Liver (tissue), 8 donors: ENCODE measurements at regions not wholly inside any gene's neighbourhood (a gene's known extent, or its start where the extent isn't known, plus 50 kb on each side); places are given as distances from the start of the nearest gene placed in this dataset.

Source experiments
- DNase-seq: peaks from one replicate; pipeline ENCODE4 v3.0.0-alpha.2; 2017; ENCODE audit warnings: low spot score
- H3K27ac ChIP-seq, 2 donors: one replicate each; pipeline ENCODE4 v1.7.0; 2013; ENCODE audit warnings: inconsistent platforms in 2 of 2, low read length in 2 of 2, control low read depth in 1 of 2, low read depth in 1 of 2, mild to moderate bottlenecking in 1 of 2
- H3K27me3 ChIP-seq, 4 donors: one replicate each; pipeline versions ENCODE4 v1.6.1 to v1.7.0; 2013; ENCODE audit warnings: low read length in 3 of 4, inconsistent platforms in 1 of 4, mild to moderate bottlenecking in 1 of 4, moderate library complexity in 1 of 4; ENCODE audit not compliant: control insufficient read depth in 4 of 4, insufficient read depth in 4 of 4
- H3K36me3 ChIP-seq, 4 donors: one replicate each; pipeline versions ENCODE4 v1.6.1 to v1.7.0; 2013; ENCODE audit warnings: low read length in 3 of 4, mild to moderate bottlenecking in 3 of 4, low read depth in 1 of 4, moderate library complexity in 1 of 4; ENCODE audit not compliant: control insufficient read depth in 4 of 4, insufficient read depth in 3 of 4
- H3K4me1 ChIP-seq, 4 donors: one replicate each; pipeline versions ENCODE4 v1.6.1 to v1.7.0; 2013; ENCODE audit warnings: low read length in 3 of 4, mild to moderate bottlenecking in 3 of 4, moderate library complexity in 1 of 4; ENCODE audit not compliant: control insufficient read depth in 4 of 4, insufficient read depth in 4 of 4
- H3K4me3 ChIP-seq, 3 donors: one replicate each; pipeline versions ENCODE4 v1.6.1 to v1.7.0; 2013; ENCODE audit warnings: low read length in 3 of 3, control low read depth in 1 of 3, low read depth in 1 of 3, mild to moderate bottlenecking in 1 of 3
- H3K9ac ChIP-seq, 2 donors: one replicate each; pipeline ENCODE4 v1.7.0; 2013; ENCODE audit warnings: low read length in 2 of 2, mild to moderate bottlenecking in 2 of 2, moderate library complexity in 2 of 2, control low read depth in 1 of 2, low read depth in 1 of 2
- H3K9me3 ChIP-seq, 4 donors: one replicate each; pipeline versions ENCODE4 v1.6.1 to v1.7.0; 2013; ENCODE audit warnings: low read length in 3 of 4; ENCODE audit not compliant: control insufficient read depth in 4 of 4
- EGR1 ChIP-seq, 2 donors: IDR thresholded peaks; 2 replicates each; pipeline ENCODE4 v1.6.1; 2016 to 2018; ENCODE audit warnings: antibody characterized with exemption in 2 of 2, low read depth in 2 of 2
- FOXA1 ChIP-seq: IDR thresholded peaks from 2 replicates; pipeline ENCODE4 v1.6.1; 2016; ENCODE audit warnings: antibody characterized with exemption
- FOXA2 ChIP-seq: IDR thresholded peaks from 2 replicates; pipeline ENCODE4 v1.6.1; 2016; ENCODE audit warnings: antibody characterized with exemption
- GABPA ChIP-seq, 2 donors: IDR thresholded peaks in 1 of 2; conservative IDR thresholded peaks in 1 of 2; 2 replicates each; pipeline ENCODE4 v1.6.1; 2016; ENCODE audit warnings: antibody characterized with exemption in 2 of 2, mild to moderate bottlenecking in 1 of 2, moderate library complexity in 1 of 2
- HNF4A ChIP-seq, 2 donors: conservative IDR thresholded peaks; 2 replicates each; pipeline ENCODE4 v1.6.1; 2016; ENCODE audit warnings: antibody characterized with exemption in 2 of 2, mild to moderate bottlenecking in 2 of 2
- HNF4G ChIP-seq: IDR thresholded peaks from 2 replicates; pipeline ENCODE4 v1.6.1; 2016; ENCODE audit warnings: antibody characterized with exemption
- JUND ChIP-seq, 2 donors: IDR thresholded peaks; 2 replicates each; pipeline ENCODE4 v1.6.1; 2016; ENCODE audit warnings: antibody characterized with exemption in 2 of 2
- RAD21 ChIP-seq, 2 donors: IDR thresholded peaks; 2 replicates each; pipeline ENCODE4 v1.6.1; 2016; ENCODE audit warnings: antibody characterized with exemption in 2 of 2, mild to moderate bottlenecking in 2 of 2
- RXRA ChIP-seq, 2 donors: IDR thresholded peaks; 2 replicates each; pipeline ENCODE4 v1.6.1; 2017 to 2018; ENCODE audit warnings: antibody characterized with exemption in 2 of 2, mild to moderate bottlenecking in 1 of 2
- SP1 ChIP-seq: IDR thresholded peaks from 2 replicates; pipeline ENCODE4 v1.6.1; 2018; ENCODE audit warnings: antibody characterized with exemption, mild to moderate bottlenecking
- TAF1 ChIP-seq: conservative IDR thresholded peaks from 2 replicates; pipeline ENCODE4 v1.6.1; 2016; ENCODE audit warnings: antibody characterized with exemption, mild to moderate bottlenecking
- YY1 ChIP-seq: IDR thresholded peaks from 2 replicates; pipeline ENCODE4 v1.6.1; 2016; ENCODE audit warnings: antibody characterized with exemption, mild to moderate bottlenecking
- WGBS: extraction: QIAGEN DNeasy Blood & Tissue Kit; methylation state at CpG from one replicate; pipeline ENCODE4 v1.1.7; 2013; 5-methylcytosine and 5-hydroxymethylcytosine counted together
- TF ChIP-seq, protein P1 (sequence below): IDR thresholded peaks from 2 replicates; pipeline ENCODE4 v1.6.1; 2016; ENCODE audit warnings: antibody characterized with exemption, mild to moderate bottlenecking
- TF ChIP-seq, protein P2 (sequence below): fragments of 150-350 bp; IDR thresholded peaks from 2 replicates; pipeline ENCODE4 v1.5.1; 2017; ENCODE audit warnings: improper control_type of control experiment, low read depth, low read length; ENCODE audit not compliant: missing input control
- TF ChIP-seq, protein P3 (sequence below): IDR thresholded peaks from 2 replicates; pipeline ENCODE4 v1.6.1; 2016; ENCODE audit warnings: antibody characterized with exemption
- TF ChIP-seq, protein P4 (sequence below): IDR thresholded peaks from 2 replicates; pipeline ENCODE4 v1.6.1; 2016; ENCODE audit warnings: antibody characterized with exemption
- donor health status: healthy.
- donor health status: healthy.
- donor health status: healthy.
- donor health status: healthy.
- donor health status: healthy.

DNA sequence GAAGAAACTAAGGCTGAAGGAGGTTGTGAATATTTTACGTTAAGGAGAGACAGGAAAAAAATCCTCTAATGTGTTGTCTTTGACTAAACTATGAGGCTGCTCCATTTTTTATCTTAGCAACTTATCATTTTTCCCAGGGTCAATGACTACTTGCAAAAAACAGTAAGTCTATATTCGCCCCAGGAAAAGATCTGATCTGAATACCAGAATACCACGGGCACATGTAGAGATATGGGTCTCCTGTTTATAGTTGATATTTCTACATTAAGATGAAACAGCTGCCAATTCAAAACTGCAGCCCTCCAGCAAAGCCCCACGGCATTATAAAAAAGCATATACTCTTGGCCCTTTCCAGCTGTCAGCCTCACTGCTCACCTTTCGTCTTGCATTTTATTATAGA, 358.4 kb downstream of the SH2D4B start:
- Histone ChIP-seq H3K27ac (no peak overlapping the region), H3K9me3 (no peaks in the 10 kb centered on the region), H3K36me3 (no peaks in the 10 kb centered on the region), H3K27me3 (no peaks in the 10 kb centered on the region), H3K9ac (no peak overlapping the region), H3K4me1 (peaks cover 4 to 30% (median 13%) of the 10 kb centered on the region in 4 donors), H3K4me3 (no peak overlapping the region)
- WGBS: 73% methylated on average over 5 of the region's 5 CpGs
- no peak for DNase-seq
- TF ChIP-seq JUND (IDR thresholded peaks at IDR 0.05): no peak
- TF ChIP-seq, protein P1, sequence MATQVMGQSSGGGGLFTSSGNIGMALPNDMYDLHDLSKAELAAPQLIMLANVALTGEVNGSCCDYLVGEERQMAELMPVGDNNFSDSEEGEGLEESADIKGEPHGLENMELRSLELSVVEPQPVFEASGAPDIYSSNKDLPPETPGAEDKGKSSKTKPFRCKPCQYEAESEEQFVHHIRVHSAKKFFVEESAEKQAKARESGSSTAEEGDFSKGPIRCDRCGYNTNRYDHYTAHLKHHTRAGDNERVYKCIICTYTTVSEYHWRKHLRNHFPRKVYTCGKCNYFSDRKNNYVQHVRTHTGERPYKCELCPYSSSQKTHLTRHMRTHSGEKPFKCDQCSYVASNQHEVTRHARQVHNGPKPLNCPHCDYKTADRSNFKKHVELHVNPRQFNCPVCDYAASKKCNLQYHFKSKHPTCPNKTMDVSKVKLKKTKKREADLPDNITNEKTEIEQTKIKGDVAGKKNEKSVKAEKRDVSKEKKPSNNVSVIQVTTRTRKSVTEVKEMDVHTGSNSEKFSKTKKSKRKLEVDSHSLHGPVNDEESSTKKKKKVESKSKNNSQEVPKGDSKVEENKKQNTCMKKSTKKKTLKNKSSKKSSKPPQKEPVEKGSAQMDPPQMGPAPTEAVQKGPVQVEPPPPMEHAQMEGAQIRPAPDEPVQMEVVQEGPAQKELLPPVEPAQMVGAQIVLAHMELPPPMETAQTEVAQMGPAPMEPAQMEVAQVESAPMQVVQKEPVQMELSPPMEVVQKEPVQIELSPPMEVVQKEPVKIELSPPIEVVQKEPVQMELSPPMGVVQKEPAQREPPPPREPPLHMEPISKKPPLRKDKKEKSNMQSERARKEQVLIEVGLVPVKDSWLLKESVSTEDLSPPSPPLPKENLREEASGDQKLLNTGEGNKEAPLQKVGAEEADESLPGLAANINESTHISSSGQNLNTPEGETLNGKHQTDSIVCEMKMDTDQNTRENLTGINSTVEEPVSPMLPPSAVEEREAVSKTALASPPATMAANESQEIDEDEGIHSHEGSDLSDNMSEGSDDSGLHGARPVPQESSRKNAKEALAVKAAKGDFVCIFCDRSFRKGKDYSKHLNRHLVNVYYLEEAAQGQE: no peak
- no peak for TF ChIP-seq HNF4A (conservative IDR thresholded peaks at IDR 0.05)
- TF ChIP-seq GABPA (IDR thresholded peaks at IDR 0.05 in 1 of 2, conservative IDR thresholded peaks at IDR 0.05 in 1 of 2): no peak
- no peak for TF ChIP-seq FOXA1
- no peak for TF ChIP-seq SP1
- TF ChIP-seq, protein P2, sequence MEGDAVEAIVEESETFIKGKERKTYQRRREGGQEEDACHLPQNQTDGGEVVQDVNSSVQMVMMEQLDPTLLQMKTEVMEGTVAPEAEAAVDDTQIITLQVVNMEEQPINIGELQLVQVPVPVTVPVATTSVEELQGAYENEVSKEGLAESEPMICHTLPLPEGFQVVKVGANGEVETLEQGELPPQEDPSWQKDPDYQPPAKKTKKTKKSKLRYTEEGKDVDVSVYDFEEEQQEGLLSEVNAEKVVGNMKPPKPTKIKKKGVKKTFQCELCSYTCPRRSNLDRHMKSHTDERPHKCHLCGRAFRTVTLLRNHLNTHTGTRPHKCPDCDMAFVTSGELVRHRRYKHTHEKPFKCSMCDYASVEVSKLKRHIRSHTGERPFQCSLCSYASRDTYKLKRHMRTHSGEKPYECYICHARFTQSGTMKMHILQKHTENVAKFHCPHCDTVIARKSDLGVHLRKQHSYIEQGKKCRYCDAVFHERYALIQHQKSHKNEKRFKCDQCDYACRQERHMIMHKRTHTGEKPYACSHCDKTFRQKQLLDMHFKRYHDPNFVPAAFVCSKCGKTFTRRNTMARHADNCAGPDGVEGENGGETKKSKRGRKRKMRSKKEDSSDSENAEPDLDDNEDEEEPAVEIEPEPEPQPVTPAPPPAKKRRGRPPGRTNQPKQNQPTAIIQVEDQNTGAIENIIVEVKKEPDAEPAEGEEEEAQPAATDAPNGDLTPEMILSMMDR: no peak
- TF ChIP-seq RXRA (IDR thresholded peaks at IDR 0.05): no peak
- no peak for TF ChIP-seq YY1
- TF ChIP-seq HNF4G: no peak
- no peak for TF ChIP-seq FOXA2
- TF ChIP-seq, protein P3, sequence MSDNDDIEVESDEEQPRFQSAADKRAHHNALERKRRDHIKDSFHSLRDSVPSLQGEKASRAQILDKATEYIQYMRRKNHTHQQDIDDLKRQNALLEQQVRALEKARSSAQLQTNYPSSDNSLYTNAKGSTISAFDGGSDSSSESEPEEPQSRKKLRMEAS: no peak
- TF ChIP-seq RAD21 (IDR thresholded peaks at IDR 0.05): no peak
- TF ChIP-seq, protein P4, sequence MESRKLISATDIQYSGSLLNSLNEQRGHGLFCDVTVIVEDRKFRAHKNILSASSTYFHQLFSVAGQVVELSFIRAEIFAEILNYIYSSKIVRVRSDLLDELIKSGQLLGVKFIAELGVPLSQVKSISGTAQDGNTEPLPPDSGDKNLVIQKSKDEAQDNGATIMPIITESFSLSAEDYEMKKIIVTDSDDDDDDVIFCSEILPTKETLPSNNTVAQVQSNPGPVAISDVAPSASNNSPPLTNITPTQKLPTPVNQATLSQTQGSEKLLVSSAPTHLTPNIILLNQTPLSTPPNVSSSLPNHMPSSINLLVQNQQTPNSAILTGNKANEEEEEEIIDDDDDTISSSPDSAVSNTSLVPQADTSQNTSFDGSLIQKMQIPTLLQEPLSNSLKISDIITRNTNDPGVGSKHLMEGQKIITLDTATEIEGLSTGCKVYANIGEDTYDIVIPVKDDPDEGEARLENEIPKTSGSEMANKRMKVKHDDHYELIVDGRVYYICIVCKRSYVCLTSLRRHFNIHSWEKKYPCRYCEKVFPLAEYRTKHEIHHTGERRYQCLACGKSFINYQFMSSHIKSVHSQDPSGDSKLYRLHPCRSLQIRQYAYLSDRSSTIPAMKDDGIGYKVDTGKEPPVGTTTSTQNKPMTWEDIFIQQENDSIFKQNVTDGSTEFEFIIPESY: no peak

DNA sequence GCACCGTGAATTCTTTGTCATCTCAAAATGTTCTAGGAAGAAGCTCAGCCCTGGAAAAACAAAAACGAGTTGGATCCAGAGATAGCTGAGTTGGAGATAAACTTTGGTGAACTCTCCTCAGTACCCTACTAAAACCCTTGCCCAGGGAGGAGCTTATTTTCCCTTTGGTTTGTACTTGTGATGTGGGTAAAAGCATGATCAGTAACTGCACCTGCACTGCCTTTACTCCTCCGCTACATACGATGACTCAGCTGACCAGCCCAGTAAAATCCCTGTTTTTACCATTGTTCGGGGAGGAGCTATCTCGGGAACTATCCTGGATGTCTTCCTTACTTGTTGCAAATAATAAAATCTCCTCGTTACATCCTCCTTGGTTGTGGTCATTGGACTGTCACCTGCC, 359.3 kb downstream of the SH2D4B start:
- H3K4me1 ChIP-seq: peaks cover 4 to 34% (median 16%) of the 10 kb centered on the region in 4 donors
- H3K36me3 ChIP-seq: no peaks in the 10 kb centered on the region
- WGBS: 52% methylated on average over 7 of the region's 7 CpGs
- no peaks in the 10 kb centered on the region for H3K27me3 ChIP-seq
- H3K9ac ChIP-seq: no peak overlapping the region
- no peak overlapping the region for H3K4me3 ChIP-seq
- no peaks in the 10 kb centered on the region for H3K9me3 ChIP-seq
- H3K27ac ChIP-seq: peak overlapping the region in 1 of 2 donors; percentile 47
- DNase-seq: no peak
- TF ChIP-seq, protein P2: no peak
- TF ChIP-seq RAD21 (IDR thresholded peaks at IDR 0.05): no peak
- no peak for TF ChIP-seq EGR1 (IDR thresholded peaks at IDR 0.05; ENCODE audit: low read depth in 2 of 2)
- no peak for TF ChIP-seq SP1
- TF ChIP-seq TAF1: no peak
- TF ChIP-seq, protein P3: peak; percentile 28
- TF ChIP-seq, protein P4: peak; percentile 50
- no peak for TF ChIP-seq HNF4G
- TF ChIP-seq FOXA2: peak; percentile 40
- TF ChIP-seq GABPA (IDR thresholded peaks at IDR 0.05 in 1 of 2, conservative IDR thresholded peaks at IDR 0.05 in 1 of 2): no peak
- TF ChIP-seq YY1: peak; percentile 40
- TF ChIP-seq HNF4A (conservative IDR thresholded peaks at IDR 0.05): peak in 1 of 2 donors; percentile 77
